ENCODE measurements at regions not wholly inside any gene's neighbourhood (a gene's known extent, or its start where the extent isn't known, plus 50 kb on each side); places are given as distances from the start of the nearest gene placed in this dataset.

GRCh38 chr6:144853603-144854002 lies 568.5 kb downstream of the UTRN start (continued):
- TF ChIP-seq REST (IDR thresholded peaks at IDR 0.05; ENCODE audit: unreplicated experiment) (no peak), ETS1 (IDR thresholded peaks at IDR 0.05) (no peak), JUNB (IDR thresholded peaks at IDR 0.05; ENCODE audit: unreplicated experiment) (no peak)

GRCh38 chr6:144854654-144855053 lies 569.5 kb downstream of the UTRN start:
- H3K27me3 Mint-ChIP-seq (ENCODE audit: insufficient read depth, low read depth, poor library complexity), result no peaks in the 10 kb centered on the region
- H3K4me3 Mint-ChIP-seq, result no peak overlapping the region
- peaks cover 9% of the 10 kb centered on the region; the same call in 2 of the 3 replicates for H3K36me3 Mint-ChIP-seq (ENCODE audit: low read depth)
- Histone ChIP-seq H3F3A (replicated peaks; ENCODE audit: low read depth) (no peaks in the 10 kb centered on the region), H3K36me3 (ENCODE audit: insufficient read depth) (0 out of 2 replicates have a peak, but pooled peaks cover 15% of the 10 kb centered on the region), H2AFZ (no peak overlapping the region), H3K27me3 (ENCODE audit: insufficient read depth) (no peaks in the 10 kb centered on the region), H3K4me1 (ENCODE audit: insufficient read depth) (no peaks in the 10 kb centered on the region), H4K20me1 (replicated peaks; ENCODE audit: insufficient read depth) (no peaks in the 10 kb centered on the region), H3K27ac (ENCODE audit: low read depth) (no peak overlapping the region), H3K4me3 (no peak overlapping the region), H3K4me2 (no peak overlapping the region), H3K9me2 (ENCODE audit: insufficient read depth) (peaks cover 4% of the 10 kb centered on the region; the same call in 1 of the 2 replicates), H3K79me2 (replicated peaks; ENCODE audit: insufficient read depth) (no peaks in the 10 kb centered on the region)
- H3K27ac Mint-ChIP-seq, result no peak overlapping the region
- H3K9me3 Mint-ChIP-seq, result no peaks in the 10 kb centered on the region
- no peak for ATAC-seq
- no peaks in the 10 kb centered on the region for H3K4me1 Mint-ChIP-seq
- DNase-seq (ENCODE audit: low spot score), result no peak
- no peak for TF ChIP-seq NANOG (IDR thresholded peaks at IDR 0.05; ENCODE audit: borderline replicate concordance)
- no peak for TF ChIP-seq REST (IDR thresholded peaks at IDR 0.05; ENCODE audit: unreplicated experiment)
- no peak for TF ChIP-seq JUNB (IDR thresholded peaks at IDR 0.05; ENCODE audit: unreplicated experiment)
- TF ChIP-seq EZH2 (IDR thresholded peaks at IDR 0.05; ENCODE audit: low read depth, unreplicated experiment), result no peak
- TF ChIP-seq STAT1 (IDR thresholded peaks at IDR 0.05; ENCODE audit: unreplicated experiment), result no peak
- TF ChIP-seq EZH2phosphoT487 (IDR thresholded peaks at IDR 0.05; ENCODE audit: unreplicated experiment), result no peak
- no peak for TF ChIP-seq ZNF331 (CRISPR knock-in tag; IDR thresholded peaks at IDR 0.05; ENCODE audit: low read depth)
- TF ChIP-seq ZNF114 (CRISPR knock-in tag; IDR thresholded peaks at IDR 0.05), result no peak
- no peak for TF ChIP-seq CTCF (conservative IDR thresholded peaks at IDR 0.05; ENCODE audit: low read depth in 2 of 2)
- no peak for TF ChIP-seq CREB1 (CRISPR knock-in tag; IDR thresholded peaks at IDR 0.05; ENCODE audit: low read depth)

Measured in GM23338 (cell line).